Non-pigmented ciliary epithelial cell (primary cell): ENCODE measurements at regions not wholly inside any gene's neighbourhood (a gene's known extent, or its start where the extent isn't known, plus 50 kb on each side); places are given as distances from the start of the nearest gene placed in this dataset.
"Not testable (repeated sequence)": the region's sequence is repeated elsewhere in the genome, so short reads cannot be mapped to it uniquely, and the experiment has no call there.

Experiments used
- DNase-seq: peaks from one replicate; pipeline ENCODE4 v3.0.0-alpha.2; 2010; ENCODE audit warnings: low read depth

DNA sequence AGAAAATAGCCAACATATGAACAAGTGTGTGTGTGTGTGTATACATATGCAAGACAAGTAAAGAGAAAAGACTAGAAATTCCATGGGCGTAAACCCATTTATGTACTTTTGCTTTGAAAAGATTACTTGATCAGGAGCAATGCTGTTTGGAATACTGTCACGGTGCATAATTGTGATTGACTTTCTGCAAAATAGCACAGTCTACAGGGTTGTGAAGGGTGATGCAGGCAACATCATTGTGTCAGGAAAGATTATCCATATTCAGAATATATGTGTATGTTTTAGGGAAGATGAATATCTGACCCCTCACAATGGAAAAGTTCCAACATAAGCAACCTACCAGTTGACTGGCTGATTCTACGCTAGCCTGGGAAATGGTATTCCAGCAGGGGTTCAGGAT lies 307.7 kb downstream of the JRKL start:
- no peak for DNase-seq

- no peak for DNase-seq
These were observed 315.0 kb downstream of the JRKL start for GRCh38 chr11:96704847-96705246.

DNA sequence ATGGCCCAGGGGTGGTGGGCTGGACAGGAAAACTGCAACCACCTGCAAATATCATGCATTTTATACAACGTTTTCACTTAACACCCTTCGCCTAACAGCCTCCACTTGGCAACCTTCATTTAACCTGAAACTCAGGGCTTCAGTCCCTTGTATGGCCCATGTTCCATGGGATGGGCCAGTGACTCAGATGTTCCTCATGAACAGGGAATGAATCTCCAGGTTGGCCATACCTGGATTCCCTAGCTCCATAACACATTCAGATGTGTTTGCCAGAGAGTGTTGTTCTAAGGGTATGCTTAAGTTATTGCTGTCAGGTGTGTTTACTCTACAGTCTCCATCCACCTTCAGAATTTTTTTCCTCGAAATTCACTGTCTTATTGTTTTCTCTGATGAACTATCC lies 316.9 kb downstream of the JRKL start:
- no peak for DNase-seq

DNA sequence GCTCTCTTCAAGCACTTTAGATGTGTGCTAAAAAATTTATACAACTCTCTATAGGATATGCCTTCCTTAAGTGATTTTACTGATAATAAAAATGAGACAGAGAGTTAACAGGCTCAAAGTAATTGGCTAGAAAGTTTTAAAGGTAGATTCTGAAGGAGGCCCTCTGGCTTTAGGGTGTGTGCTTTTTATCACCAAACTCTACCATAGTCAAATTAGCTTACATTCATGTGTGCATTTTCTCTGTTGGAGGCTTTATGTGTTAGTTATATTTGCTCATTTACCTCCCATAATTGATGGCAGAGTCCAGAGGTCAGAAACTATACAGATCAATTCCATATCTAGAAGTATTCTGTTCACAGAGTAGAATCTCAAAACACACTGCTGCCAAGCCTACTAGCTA lies 317.5 kb downstream of the JRKL start:
- DNase-seq = no peak

DNA sequence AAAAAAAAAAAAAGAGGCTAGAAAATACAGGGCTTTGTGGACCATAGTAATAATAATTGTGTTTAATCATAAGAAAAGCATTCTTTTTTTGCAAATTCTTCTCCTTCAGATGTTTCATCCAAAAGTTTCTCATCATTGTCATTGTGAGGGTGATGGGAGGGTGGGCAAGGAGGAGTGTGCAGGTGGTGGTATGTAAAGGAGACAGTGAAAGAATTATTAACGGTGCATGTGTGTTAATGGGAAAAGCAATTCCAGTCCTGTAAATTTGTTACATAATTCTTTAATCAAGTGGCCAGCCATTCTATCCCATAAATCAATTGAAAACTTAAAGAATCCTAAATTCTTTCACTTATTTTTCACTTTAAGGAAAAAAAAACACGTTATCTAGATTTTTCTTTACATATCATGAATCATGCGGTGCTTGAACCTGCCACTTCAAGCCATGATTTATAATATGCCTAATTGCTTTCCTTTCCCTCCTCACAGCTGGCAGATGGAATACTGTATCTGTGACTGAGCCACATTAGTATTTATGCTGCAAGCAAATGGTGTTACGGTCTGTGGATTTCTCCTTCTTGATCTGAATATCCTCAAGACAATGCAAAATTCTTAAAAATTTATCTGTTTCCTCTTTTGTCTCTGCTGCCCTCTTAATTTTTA lies 318.5 kb downstream of the JRKL start:
- DNase-seq = no peak

DNA sequence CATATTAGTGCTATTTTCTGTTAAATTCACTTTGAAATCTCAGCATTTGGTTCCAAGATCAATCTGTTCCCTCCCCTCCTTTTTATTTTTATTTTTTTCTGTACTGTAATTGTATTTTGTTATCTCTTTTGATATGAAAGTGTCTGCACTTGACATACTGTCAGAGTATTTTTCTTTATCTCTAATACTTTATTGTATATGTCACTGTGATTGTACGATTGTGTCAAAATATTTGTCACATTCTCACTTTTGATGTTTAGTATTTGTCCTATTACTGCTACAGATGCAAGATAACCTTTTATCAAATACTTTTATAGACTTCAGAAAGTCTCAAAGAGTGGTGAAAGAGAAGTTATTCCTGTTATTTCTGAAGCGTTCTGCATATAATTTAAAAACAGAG lies 323.5 kb downstream of the JRKL start:
- no peak for DNase-seq

DNA sequence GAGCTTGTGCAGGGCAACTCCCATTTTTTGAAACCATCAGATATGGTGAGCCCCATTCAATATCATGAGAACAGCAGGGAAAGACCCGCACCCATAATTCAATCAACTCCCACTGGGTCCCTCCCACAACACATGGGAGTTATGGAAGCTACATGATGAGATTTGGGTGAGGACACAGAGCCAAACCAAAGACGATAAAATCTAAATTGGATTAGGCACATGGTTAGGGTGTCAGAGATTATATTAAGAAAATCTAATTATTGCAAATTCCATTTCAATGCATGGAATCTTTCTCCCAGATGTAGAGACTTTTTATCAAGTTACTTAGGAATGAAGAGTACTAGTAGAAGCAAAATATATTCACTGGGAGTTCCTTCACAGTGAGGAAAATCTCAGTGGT lies 324.9 kb downstream of the JRKL start:
- no peak for DNase-seq

GRCh38 chr11:96715208-96715607 lies 325.4 kb downstream of the JRKL start:
- no peak for DNase-seq

DNA sequence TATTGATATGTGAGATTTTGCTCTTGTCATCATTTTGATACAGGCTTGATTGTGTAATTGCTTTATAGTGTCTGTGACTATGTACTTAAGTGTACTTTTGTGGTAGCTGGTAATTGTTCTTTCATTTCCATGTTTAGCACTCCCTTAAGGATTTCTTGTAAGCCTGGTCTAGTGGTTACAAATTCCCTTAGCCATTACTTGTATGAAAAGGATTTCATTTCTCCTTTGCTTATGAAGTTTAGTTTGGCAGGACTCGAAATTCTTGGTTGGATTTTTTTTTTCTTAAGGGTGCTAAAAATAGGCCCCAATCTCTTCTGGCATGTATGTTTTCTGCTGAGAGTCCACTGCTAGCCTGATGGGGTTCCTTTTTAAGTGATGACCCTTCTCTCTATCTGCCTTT lies 346.8 kb downstream of the JRKL start:
- no peak for DNase-seq

DNA sequence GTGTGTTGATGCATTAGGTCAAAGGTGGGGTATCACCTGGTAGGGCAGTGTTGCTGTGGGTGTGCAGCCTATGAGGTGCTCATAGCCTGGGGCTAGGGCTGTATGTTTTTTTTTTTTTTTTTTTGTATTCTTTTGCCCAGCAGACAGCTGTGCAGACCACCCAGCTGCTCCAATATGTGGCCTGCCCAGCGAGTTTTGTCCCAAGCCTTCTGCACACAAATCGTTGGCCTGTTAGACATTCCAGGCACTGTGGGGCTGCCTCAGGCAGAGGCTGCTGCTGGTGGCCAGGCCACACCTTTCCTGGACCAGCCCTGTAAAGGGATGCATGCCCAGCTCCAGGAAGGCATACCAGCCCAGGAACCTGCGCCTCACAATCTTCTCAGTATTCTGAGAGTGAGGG lies 348.5 kb downstream of the JRKL start:
- DNase-seq = no peak

GRCh38 chr11:96741068-96741467 lies 351.3 kb downstream of the JRKL start:
- no peak for DNase-seq

DNA sequence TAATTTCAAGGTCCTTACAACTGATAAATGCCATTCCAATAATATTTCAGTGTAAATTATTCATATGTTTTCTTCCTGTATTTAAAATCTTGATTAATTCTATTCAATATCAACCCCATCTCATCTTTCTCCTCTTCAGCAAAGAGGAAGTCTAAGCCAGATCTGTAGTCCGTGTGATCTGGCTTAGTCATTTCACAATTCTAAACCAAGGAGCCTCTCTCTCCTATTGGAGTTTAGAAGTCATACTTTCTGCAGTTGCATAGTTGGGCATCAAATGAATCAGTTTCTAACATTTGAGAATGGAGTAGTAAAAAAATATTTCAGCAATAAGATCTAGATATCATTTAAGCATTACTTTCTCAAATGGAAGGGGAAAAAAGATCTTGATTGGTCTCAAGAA lies 354.9 kb downstream of the JRKL start:
- no peak for DNase-seq

- DNase-seq = no peak
These were observed 359.0 kb downstream of the JRKL start for GRCh38 chr11:96748639-96749370.

- DNase-seq = not testable (repeated sequence)
These were observed 362.0 kb downstream of the JRKL start for GRCh38 chr11:96751807-96752206.

- no peak for DNase-seq
These were observed 362.4 kb downstream of the JRKL start for GRCh38 chr11:96752221-96752620.

- no peak for DNase-seq
These were observed 364.2 kb downstream of the JRKL start for GRCh38 chr11:96753997-96754396.

DNA sequence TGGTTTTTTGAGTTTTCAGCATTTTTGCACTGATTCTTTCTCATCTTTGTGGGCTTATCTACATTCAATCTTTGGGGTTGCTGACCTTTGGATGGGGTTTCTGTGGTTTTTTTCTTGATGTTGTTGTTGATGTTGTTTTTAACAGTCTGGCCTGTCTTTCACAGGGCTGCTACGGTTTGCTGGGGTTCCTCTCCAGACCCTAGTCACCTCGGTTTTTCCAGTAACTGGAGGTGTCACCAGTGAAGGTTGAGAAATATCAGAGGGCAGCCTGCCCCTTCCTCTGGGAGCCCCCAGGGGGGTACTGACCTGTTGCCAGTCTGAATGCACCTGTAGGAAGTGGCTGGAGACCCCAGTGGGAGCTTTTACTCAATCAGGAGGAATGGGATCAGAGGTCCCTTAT lies 365.4 kb downstream of the JRKL start:
- no peak for DNase-seq

DNA sequence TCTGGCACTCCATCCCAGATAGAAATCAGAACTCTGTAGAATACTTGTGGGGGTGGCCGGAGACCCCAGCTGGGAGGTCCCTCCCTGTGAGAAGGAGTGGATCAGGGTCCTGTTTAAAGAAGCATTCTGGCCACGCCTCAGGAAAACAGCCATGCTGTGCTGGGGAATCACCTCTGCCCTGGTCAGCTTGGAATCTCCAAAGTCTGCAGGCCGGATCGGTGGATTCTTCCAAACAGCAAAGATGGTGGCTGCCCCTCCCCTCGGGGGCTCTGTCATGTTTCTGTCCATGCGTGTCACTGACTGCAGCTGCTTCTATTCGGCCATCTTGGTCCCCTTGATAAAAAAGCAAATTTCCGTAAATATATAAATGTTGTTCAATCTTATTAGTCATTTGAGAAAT lies 365.9 kb downstream of the JRKL start:
- DNase-seq = no peak

DNA sequence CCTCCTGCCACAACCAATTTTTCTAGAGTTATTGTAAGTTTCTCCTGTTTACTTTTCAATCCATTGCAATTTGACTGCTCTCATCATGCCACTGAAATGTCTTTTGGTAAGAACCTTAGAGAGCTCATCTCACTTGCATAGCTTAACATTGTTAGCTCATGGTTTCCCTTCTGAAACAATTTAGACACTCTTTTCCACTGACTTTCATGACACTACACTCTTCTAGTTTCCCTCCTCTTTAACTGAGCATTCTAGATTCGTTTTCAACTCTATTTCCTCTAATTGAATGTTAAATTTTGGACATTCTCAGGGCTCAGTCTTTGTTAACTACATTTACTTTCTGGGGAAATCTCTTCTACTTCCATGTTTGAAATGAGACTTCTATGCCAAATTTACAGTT lies 369.1 kb downstream of the JRKL start:
- DNase-seq = no peak

DNA sequence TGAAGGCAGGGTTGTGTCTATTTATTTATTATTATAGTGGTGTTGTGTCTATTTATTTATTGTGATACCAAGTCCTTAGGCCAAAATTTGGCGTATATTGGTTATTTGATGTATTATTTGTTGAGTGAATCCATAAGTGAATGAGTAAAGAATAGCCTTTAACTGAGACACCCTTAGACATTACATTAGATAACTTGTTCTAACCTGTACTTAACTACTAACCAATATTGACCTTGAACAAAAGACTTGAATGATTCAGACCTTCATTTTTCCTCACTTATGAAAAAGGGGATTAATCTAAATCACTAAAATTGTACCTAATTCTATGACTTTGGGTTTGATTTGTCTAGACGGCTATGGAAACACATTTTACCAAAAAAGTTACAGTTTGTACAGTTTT lies 370.5 kb downstream of the JRKL start:
- no peak for DNase-seq

DNA sequence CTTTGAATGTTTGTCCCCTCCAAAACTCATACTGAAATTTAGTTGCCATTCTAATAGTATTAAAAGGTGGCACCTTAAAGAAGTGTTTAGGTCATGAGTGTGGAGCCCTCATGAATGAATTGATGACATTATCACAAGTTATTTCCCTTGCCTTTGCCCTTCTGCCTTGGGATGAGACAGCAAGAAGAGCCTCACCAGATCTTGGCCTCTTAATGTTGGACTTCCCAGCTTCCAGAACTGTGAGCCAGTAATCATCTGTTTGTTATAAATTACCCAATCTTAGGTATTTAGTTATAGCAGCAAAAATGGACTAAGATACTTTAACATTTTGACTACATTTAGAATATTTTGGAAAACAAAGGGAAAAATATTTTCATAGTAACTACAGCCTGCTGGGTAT lies 371.0 kb downstream of the JRKL start:
- no peak for DNase-seq

DNA sequence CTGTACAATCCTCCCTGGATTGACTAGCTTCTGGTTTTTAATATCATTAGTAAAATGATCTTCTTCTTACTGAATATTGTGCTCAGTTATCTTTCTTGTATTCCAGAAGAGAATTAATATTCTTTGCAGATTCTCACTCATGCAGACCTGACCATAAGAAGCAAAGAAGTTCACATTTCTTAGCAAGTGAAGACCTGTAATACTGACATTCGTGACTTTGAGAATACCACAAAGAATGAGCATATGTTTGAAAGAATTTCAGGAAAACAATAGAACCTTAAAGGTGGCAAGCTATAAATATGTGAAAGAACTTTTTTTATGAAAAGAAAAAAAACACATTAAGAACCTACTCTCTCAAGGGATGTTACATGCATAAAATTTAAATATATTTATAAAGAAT lies 371.6 kb downstream of the JRKL start:
- DNase-seq = no peak

- DNase-seq = peak; percentile 50
These were observed 373.4 kb downstream of the JRKL start for GRCh38 chr11:96763244-96763643.

- DNase-seq = no peak
These were observed 388.5 kb downstream of the JRKL start for GRCh38 chr11:96778272-96778671.
